Esophagus (tissue), 2 donors: ENCODE measurements at regions not wholly inside any gene's neighbourhood (a gene's known extent, or its start where the extent isn't known, plus 50 kb on each side); places are given as distances from the start of the nearest gene placed in this dataset.
"Not testable (repeated sequence)": the region's sequence is repeated elsewhere in the genome, so short reads cannot be mapped to it uniquely, and the experiment has no call there.

Experiments
- H3K27ac ChIP-seq, 2 donors: one replicate each; pipeline ENCODE4 v1.5.1; 2013; ENCODE audit warnings: low read depth in 2 of 2, mild to moderate bottlenecking in 2 of 2, inconsistent platforms in 1 of 2, low read length in 1 of 2, moderate library complexity in 1 of 2
- H3K27me3 ChIP-seq, 2 donors: one replicate each; pipeline ENCODE4 v1.6.1; 2013; ENCODE audit warnings: low read length in 2 of 2, control low read depth in 1 of 2, mild to moderate bottlenecking in 1 of 2; ENCODE audit not compliant: insufficient read depth in 2 of 2, control insufficient read depth in 1 of 2
- H3K36me3 ChIP-seq, 2 donors: one replicate each; pipeline ENCODE4 v1.6.1; 2013; ENCODE audit warnings: low read length in 1 of 2; ENCODE audit not compliant: control insufficient read depth in 2 of 2, insufficient read depth in 2 of 2
- H3K4me1 ChIP-seq, 2 donors: one replicate each; pipeline ENCODE4 v1.6.1; 2013; ENCODE audit warnings: low read length in 1 of 2; ENCODE audit not compliant: control insufficient read depth in 2 of 2, insufficient read depth in 2 of 2
- H3K4me3 ChIP-seq, 2 donors: one replicate each; pipeline ENCODE4 v1.5.1; 2013; ENCODE audit warnings: low read length in 2 of 2, mild to moderate bottlenecking in 2 of 2, low read depth in 1 of 2, moderate library complexity in 1 of 2
- H3K9me3 ChIP-seq, 2 donors: one replicate each; pipeline ENCODE4 v1.6.1; 2013; ENCODE audit warnings: mild to moderate bottlenecking in 2 of 2, low read depth in 1 of 2, low read length in 1 of 2, moderate library complexity in 1 of 2; ENCODE audit not compliant: control insufficient read depth in 2 of 2, insufficient read depth in 1 of 2
- WGBS, 2 donors: extraction: QIAGEN DNeasy Blood & Tissue Kit; methylation state at CpG; one replicate each; pipeline ENCODE4 v1.1.7; 2013; 5-methylcytosine and 5-hydroxymethylcytosine counted together
- donor health status: healthy with polysubstance abuse.
- donor health status: Bipolar disorder and iron deficiency.

DNA sequence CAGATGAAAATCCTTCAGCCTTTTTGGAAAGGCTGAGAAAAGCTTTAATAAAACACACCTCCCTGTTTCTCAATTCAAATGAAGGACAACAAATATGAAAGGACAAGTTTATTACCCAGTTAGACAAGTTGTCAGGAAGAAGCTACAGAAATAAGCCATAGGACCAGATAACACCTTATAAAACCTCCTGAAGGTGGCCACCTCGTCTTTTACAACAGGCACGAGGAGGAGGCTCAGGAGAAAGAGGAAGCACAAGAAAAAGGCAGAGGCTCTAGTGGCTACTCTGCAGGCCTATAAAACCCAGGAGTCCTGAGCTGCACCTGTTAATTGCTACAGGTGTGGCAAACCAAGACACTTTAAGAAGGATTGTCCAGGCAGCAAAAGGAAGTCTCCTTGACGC is 352.1 kb upstream of the CDH18 start:
- Histone ChIP-seq H3K4me1 (no peaks in the 10 kb centered on the region), H3K4me3 (no peak overlapping the region), H3K9me3 (no peaks in the 10 kb centered on the region), H3K36me3 (no peaks in the 10 kb centered on the region), H3K27me3 (peaks cover 0 to 3% of the 10 kb centered on the region in 2 donors), H3K27ac (no peak overlapping the region)
- 58 to 66% methylated on average over 3 of the region's 3 CpGs for WGBS, 2 donors

DNA sequence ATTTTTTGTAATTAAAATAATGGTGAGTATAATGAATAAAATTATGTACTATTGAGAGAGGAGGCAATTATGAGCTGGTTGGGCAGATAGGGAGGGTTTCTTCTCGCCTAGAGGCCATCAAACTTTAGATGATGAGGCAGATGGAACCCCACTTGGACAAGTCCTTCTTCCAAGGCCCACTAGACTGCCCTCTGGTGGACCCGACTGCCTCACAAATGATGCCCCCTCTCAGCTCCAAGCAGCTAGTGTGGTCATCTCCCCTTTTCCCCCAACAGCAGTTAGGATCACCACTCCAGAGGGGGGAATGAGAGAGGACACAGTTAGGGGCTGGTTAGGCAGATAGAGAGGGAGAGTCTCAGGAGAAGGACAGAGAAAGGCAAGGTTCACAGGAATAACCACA is 348.0 kb upstream of the CDH18 start:
- H3K4me1 ChIP-seq: no peaks in the 10 kb centered on the region
- H3K27me3 ChIP-seq: peaks cover 0 to 3% of the 10 kb centered on the region in 2 donors
- no peaks in the 10 kb centered on the region for H3K9me3 ChIP-seq
- H3K27ac ChIP-seq: no peak overlapping the region
- H3K36me3 ChIP-seq: no peaks in the 10 kb centered on the region
- no peak overlapping the region for H3K4me3 ChIP-seq
- WGBS, 2 donors: 78 to 81% methylated on average over 2 of the region's 2 CpGs

DNA sequence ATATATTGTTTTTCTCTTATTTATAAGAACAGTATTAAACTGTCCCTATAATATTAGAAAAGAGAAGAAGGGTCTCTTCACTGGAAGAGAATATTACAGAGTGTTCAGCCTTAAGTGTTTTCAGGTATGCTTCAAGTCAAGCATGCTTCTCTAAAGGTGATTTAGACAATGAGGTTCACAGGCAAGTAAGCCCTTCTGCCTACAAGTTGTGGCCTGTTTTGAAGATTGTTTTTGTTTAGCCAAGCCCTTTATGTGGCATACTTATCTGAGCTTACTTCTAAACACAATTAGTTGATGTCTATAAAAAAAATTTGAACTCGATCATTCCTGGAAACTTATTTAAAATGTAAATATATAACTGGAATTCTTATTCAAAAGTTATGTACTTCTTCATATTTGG is 343.8 kb upstream of the CDH18 start:
- H3K9me3 ChIP-seq: peaks cover 0 to 2% of the 10 kb centered on the region in 2 donors
- H3K4me3 ChIP-seq: no peak overlapping the region
- no peak overlapping the region for H3K27ac ChIP-seq
- no peaks in the 10 kb centered on the region for H3K4me1 ChIP-seq
- 54 to 73% methylated on average over 1 of the region's 1 CpG for WGBS, 2 donors
- H3K36me3 ChIP-seq: no peaks in the 10 kb centered on the region
- no peaks in the 10 kb centered on the region for H3K27me3 ChIP-seq

DNA sequence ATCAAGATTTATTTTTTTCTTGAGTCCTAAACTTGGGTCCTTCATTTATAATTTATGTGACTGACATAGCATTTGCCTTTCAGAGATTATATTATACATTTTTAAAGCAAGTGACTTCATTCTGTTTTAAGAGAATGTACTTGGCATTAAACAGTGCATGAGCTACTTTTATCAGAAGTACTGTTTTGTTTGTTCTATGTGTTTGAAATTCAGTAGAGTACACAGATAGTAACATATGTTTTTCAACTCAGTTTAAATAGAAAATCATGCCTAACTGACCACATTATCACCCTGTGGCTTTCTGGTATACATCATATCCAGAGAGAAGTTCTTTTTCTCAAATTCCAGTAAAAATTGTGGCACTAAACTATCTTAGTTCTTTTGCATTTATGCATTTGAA is 335.3 kb upstream of the CDH18 start:
- Histone ChIP-seq H3K9me3 (no peaks in the 10 kb centered on the region), H3K36me3 (no peaks in the 10 kb centered on the region), H3K4me1 (no peaks in the 10 kb centered on the region), H3K4me3 (no peak overlapping the region), H3K27ac (no peak overlapping the region), H3K27me3 (no peaks in the 10 kb centered on the region)

DNA sequence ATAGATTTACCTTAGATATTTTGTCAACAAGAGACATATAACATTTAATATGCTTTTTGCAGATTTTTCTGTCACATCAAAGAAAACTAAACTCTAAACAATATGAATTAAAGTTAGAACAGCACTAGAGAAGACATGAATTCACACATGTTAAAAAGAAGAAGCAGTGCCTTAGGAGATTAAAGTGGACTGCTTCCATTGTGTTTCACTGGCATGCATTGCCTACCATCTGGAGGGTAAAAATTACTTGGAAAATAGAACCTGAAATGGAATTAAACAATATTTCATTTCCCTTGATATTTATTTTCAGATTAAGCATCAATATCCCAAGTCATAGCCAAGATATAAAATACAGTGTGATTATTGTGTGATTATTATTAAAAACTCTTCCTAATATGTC is 319.4 kb upstream of the CDH18 start:
- no peaks in the 10 kb centered on the region for H3K9me3 ChIP-seq
- H3K27me3 ChIP-seq: no peaks in the 10 kb centered on the region
- H3K36me3 ChIP-seq: no peaks in the 10 kb centered on the region
- no peaks in the 10 kb centered on the region for H3K4me1 ChIP-seq
- no peak overlapping the region for H3K27ac ChIP-seq
- no peak overlapping the region for H3K4me3 ChIP-seq

DNA sequence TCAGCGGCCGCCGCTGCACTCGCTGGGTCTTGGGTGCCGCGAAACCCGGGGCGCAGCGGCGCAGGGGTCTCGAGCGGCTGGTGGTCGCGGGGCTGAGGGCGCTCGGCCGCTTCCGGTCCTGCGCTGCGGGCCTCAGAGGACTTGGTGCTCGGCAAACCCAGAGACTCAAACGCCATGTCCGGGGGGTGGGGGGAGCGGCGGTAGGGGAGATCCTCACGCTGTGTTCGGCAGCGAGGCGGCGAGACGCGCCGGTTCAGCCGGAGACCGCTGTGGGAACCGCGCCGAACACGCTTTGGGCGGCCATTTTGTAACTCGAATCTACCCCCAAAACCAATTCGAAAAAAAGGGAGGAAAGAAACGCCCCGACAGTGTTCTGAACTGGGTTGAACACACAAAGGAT is 317.5 kb upstream of the CDH18 start:
- 87 to 89% methylated on average over 44 of the region's 44 CpGs for WGBS, 2 donors

DNA sequence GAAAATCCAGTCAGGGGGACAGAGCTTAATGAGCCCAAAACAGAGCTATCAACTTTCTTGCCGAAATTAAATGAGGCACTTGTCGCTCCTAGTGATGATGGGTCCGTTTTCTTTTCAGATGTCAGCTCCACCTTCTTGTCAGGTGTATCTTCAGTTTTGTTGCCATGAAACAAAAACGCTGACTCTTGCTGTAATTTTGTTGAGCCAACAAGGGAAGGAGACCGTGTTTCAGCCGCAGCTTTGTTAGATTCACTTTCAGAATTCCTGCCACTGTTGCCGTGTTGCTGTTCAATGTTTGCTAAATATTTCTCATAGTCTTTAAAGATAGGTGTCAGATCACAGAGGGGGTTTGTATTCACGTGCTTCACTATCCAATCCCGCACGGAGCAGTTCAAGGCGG is 316.6 kb upstream of the CDH18 start:
- WGBS, 2 donors: 89 to 92% methylated on average over 8 to 11 of the region's 11 CpGs
- H3K36me3 ChIP-seq, H3K4me1 ChIP-seq: not testable (repeated sequence)

More for the DNA sequence above, 317.5 kb upstream of the CDH18 start:
- Histone ChIP-seq H3K27me3 (no peaks in the 10 kb centered on the region), H3K4me3 (no peak overlapping the region), H3K27ac (no peak overlapping the region), H3K4me1 (no peaks in the 10 kb centered on the region), H3K36me3 (no peaks in the 10 kb centered on the region), H3K9me3 (no peaks in the 10 kb centered on the region)

DNA sequence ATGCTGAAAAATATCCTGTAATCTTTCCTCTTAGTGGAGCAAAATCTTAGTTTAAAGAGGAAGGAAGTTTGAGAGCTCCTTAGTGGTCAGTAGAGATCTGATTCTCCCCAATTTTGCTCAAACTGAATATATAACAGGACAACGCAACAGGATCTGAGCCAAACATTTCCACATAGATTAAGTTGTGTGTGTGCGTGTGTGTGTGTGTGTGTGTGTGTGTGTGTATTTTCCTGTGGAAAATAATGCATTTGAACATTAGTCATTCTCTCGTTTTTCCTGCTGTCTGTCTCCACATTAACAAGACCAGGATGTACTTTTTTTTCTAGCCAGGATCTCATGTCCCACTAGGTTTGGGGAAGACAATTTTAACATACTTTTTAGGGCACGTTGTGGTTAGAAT is 312.1 kb upstream of the CDH18 start:
- H3K27ac ChIP-seq: no peak overlapping the region
- H3K4me1 ChIP-seq: no peaks in the 10 kb centered on the region
- no peaks in the 10 kb centered on the region for H3K9me3 ChIP-seq
- H3K4me3 ChIP-seq: no peak overlapping the region
- 52 to 53% methylated on average over 4 of the region's 4 CpGs for WGBS, 2 donors
- H3K36me3 ChIP-seq: no peaks in the 10 kb centered on the region
- H3K27me3 ChIP-seq: no peaks in the 10 kb centered on the region

More for the DNA sequence above, 316.6 kb upstream of the CDH18 start:
- H3K4me3 ChIP-seq, H3K27me3 ChIP-seq, H3K9me3 ChIP-seq, H3K27ac ChIP-seq: not testable (repeated sequence)

DNA sequence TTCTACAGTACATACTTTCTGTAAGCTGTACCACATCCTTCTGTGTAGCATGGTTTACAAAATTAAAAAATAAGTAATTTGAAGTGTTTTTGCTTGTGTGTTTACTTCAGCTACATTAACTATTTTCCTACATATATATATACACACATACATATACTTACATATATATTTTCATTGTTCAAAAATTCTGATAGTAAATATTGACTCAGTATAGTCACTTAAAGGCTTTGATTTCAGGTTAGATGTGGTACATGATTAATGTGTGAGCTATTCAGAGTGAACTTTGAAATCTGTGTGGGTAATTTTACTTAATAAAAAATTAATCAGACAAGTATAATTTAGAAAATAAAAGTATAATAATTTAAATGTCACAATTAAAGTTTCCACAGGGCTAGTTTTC is 306.7 kb upstream of the CDH18 start:
- Histone ChIP-seq H3K36me3 (no peaks in the 10 kb centered on the region), H3K27me3 (no peaks in the 10 kb centered on the region), H3K9me3 (no peaks in the 10 kb centered on the region), H3K4me3 (no peak overlapping the region), H3K4me1 (no peaks in the 10 kb centered on the region), H3K27ac (no peak overlapping the region)

DNA sequence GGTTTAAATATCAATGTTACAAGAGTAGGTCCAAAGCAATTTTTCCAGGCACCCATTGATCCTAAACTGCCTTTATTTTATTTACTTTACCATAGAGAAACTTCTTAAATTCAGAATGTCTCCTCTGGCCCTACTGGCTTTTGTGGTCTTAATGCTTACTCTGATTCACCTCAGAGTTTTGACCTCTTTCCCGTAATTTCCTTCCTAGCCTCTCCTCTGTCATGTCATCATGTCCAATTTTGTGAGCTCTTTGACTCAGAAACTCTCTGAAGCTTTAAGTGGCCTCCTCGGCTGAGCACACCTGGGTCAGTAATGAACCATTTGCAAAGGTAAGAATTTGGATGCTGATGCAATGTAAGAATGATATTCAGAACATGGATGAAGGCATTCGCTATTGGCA is 303.8 kb upstream of the CDH18 start:
- Histone ChIP-seq H3K4me1 (no peaks in the 10 kb centered on the region), H3K27ac (no peak overlapping the region), H3K4me3 (no peak overlapping the region), H3K27me3 (no peaks in the 10 kb centered on the region), H3K9me3 (no peaks in the 10 kb centered on the region), H3K36me3 (no peaks in the 10 kb centered on the region)
- WGBS, 2 donors: 83 to 87% methylated on average over 3 of the region's 3 CpGs
